ENCODE measurements at regions not wholly inside any gene's neighbourhood (a gene's known extent, or its start where the extent isn't known, plus 50 kb on each side); places are given as distances from the start of the nearest gene placed in this dataset.

DNA sequence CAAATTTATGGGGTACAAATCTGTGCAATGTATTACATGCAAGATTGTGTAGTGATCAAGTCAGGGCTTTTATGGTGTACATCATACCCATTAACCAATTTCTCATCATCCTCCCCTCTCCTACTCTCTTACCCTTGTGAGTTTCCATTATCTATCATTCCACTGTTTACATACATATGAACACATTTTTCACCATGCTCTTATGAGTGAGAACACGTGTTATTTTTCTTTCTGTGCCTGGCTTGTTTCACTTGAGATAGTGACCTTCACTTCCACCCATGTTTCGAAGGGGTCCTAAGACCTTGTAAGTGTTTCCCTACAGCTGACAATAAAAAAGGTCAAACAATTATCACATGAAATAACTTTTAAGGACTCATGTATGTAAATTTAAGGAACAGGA is 281.7 kb upstream of the CD180 start:
- Histone ChIP-seq H2BK20ac (ENCODE audit: low read depth, low read length, poor library complexity, severe bottlenecking) (no peak overlapping the region), H3K18ac (ENCODE audit: insufficient read length, low read depth, low read length) (no peak overlapping the region), H3K56ac (ENCODE audit: insufficient read length, low read depth, low read length) (no peak overlapping the region), H3K27ac (ENCODE audit: insufficient read length, low read depth, low read length) (no peak overlapping the region), H3K4me2 (ENCODE audit: insufficient read depth, insufficient read length, low read length) (no peak overlapping the region), H2BK12ac (ENCODE audit: insufficient read length, low read depth, low read length) (no peak overlapping the region), H3K9ac (ENCODE audit: extremely low read depth, insufficient read length, low read length) (no peak overlapping the region), H3K27me3 (ENCODE audit: insufficient read depth, low read length) (no peaks in the 10 kb centered on the region), H4K8ac (replicated peaks; ENCODE audit: insufficient read length, low read depth, low read length) (no peak overlapping the region), H3T11ph (ENCODE audit: low read length) (no peak overlapping the region), H2AFZ (ENCODE audit: low read length) (no peak overlapping the region), H3K9me3 (ENCODE audit: control insufficient read depth, low read depth, low read length) (no peaks in the 10 kb centered on the region), H4K91ac (ENCODE audit: insufficient read length, low read depth, low read length) (no peak overlapping the region), H2BK5ac (ENCODE audit: insufficient read length, low read length) (no peak overlapping the region), H3K23ac (ENCODE audit: insufficient read length, low read depth, low read length) (no peak overlapping the region), H3K4ac (ENCODE audit: low read depth, low read length) (no peak overlapping the region), H2AK5ac (ENCODE audit: insufficient read length, low read length) (no peak overlapping the region), H2BK15ac (ENCODE audit: low read depth, low read length) (no peak overlapping the region), H2BK120ac (ENCODE audit: low read depth, low read length, poor library complexity, severe bottlenecking) (no peak overlapping the region), H3K4me1 (ENCODE audit: insufficient read depth, low read length) (no peaks in the 10 kb centered on the region), H3K23me2 (ENCODE audit: insufficient read length, low read depth, low read length, poor library complexity, severe bottlenecking) (no peaks in the 10 kb centered on the region), H4K20me1 (ENCODE audit: control insufficient read depth, insufficient read depth, insufficient read length) (no peaks in the 10 kb centered on the region), H3K14ac (ENCODE audit: insufficient read depth, low read length) (no peak overlapping the region), H3K79me1 (ENCODE audit: insufficient read depth, low read depth, low read length, poor library complexity, severe bottlenecking) (no peaks in the 10 kb centered on the region), H3K79me2 (ENCODE audit: insufficient read depth, low read length) (no peaks in the 10 kb centered on the region), H4K5ac (ENCODE audit: insufficient read length, low read depth, low read length) (no peak overlapping the region)
- DNase-seq, result no peak
- H3K4me1 Mint-ChIP-seq, result no peaks in the 10 kb centered on the region
- no peaks in the 10 kb centered on the region for H3K36me3 Mint-ChIP-seq (ENCODE audit: insufficient read depth in 1 of 3, low read depth in 3 of 3)
- H3K27me3 Mint-ChIP-seq (ENCODE audit: low read depth), result no peaks in the 10 kb centered on the region
- WGBS (ENCODE audit: extremely low coverage, insufficient read length, low lambda C conversion rate), result no CpG with 5 or more reads among the region's 2 CpGs
- no peaks in the 10 kb centered on the region for H3K9me3 Mint-ChIP-seq
- TF ChIP-seq, protein P1, sequence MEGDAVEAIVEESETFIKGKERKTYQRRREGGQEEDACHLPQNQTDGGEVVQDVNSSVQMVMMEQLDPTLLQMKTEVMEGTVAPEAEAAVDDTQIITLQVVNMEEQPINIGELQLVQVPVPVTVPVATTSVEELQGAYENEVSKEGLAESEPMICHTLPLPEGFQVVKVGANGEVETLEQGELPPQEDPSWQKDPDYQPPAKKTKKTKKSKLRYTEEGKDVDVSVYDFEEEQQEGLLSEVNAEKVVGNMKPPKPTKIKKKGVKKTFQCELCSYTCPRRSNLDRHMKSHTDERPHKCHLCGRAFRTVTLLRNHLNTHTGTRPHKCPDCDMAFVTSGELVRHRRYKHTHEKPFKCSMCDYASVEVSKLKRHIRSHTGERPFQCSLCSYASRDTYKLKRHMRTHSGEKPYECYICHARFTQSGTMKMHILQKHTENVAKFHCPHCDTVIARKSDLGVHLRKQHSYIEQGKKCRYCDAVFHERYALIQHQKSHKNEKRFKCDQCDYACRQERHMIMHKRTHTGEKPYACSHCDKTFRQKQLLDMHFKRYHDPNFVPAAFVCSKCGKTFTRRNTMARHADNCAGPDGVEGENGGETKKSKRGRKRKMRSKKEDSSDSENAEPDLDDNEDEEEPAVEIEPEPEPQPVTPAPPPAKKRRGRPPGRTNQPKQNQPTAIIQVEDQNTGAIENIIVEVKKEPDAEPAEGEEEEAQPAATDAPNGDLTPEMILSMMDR (conservative IDR thresholded peaks at IDR 0.05), result no peak
- no peak overlapping the region for H3K4me3 Mint-ChIP-seq
- H3K27ac Mint-ChIP-seq, result no peak overlapping the region
